SIG-M5 (cell line): ENCODE measurements at regions not wholly inside any gene's neighbourhood (a gene's known extent, or its start where the extent isn't known, plus 50 kb on each side); places are given as distances from the start of the nearest gene placed in this dataset.
"Not testable (repeated sequence)": the region's sequence is repeated elsewhere in the genome, so short reads cannot be mapped to it uniquely, and the experiment has no call there.

Experiments
- DNase-seq: peaks from one replicate; lab custom pipeline; 2025; lab: John Stamatoyannopoulos, UW

- DNase-seq, result no peak
These were observed 593.4 kb upstream of the NR2F2 start for GRCh38 chr15:95737060-95737459.

GRCh38 chr15:95739131-95739530, 591.4 kb upstream of the NR2F2 start:
- no peak for DNase-seq

GRCh38 chr15:95741830-95742229, 588.7 kb upstream of the NR2F2 start:
- no peak for DNase-seq

GRCh38 chr15:95742256-95742655, 588.2 kb upstream of the NR2F2 start:
- no peak for DNase-seq

- DNase-seq, result no peak
These were observed 587.7 kb upstream of the NR2F2 start for GRCh38 chr15:95742836-95743235.

GRCh38 chr15:95757171-95757570, 573.3 kb upstream of the NR2F2 start:
- DNase-seq, result no peak

- DNase-seq, result no peak
These were observed 572.0 kb upstream of the NR2F2 start for GRCh38 chr15:95758451-95758850.

GRCh38 chr15:95758851-95759250, 571.6 kb upstream of the NR2F2 start:
- DNase-seq, result no peak

GRCh38 chr15:95760508-95760907, 570.0 kb upstream of the NR2F2 start:
- no peak for DNase-seq

GRCh38 chr15:95761501-95762165, 568.9 kb upstream of the NR2F2 start:
- DNase-seq, result no peak

- no peak for DNase-seq
These were observed 567.1 kb upstream of the NR2F2 start for GRCh38 chr15:95763426-95763825.

GRCh38 chr15:95765161-95765560, 565.3 kb upstream of the NR2F2 start:
- DNase-seq, result no peak

GRCh38 chr15:95770196-95770595, 560.3 kb upstream of the NR2F2 start:
- no peak for DNase-seq

- DNase-seq, result no peak
These were observed 557.5 kb upstream of the NR2F2 start for GRCh38 chr15:95772982-95773381.

GRCh38 chr15:95784508-95784907, 546.0 kb upstream of the NR2F2 start:
- no peak for DNase-seq

- DNase-seq, result not testable (repeated sequence)
These were observed 545.2 kb upstream of the NR2F2 start for GRCh38 chr15:95785276-95785675.

GRCh38 chr15:95793231-95793630, 537.3 kb upstream of the NR2F2 start:
- no peak for DNase-seq

- no peak for DNase-seq
These were observed 535.1 kb upstream of the NR2F2 start for GRCh38 chr15:95795386-95795785.

GRCh38 chr15:95799286-95800200, 531.0 kb upstream of the NR2F2 start:
- DNase-seq, result no peak

GRCh38 chr15:95804484-95804883, 526.0 kb upstream of the NR2F2 start:
- no peak for DNase-seq

- DNase-seq, result no peak
These were observed 518.0 kb upstream of the NR2F2 start for GRCh38 chr15:95812491-95812890.

- DNase-seq, result no peak
These were observed 515.6 kb upstream of the NR2F2 start for GRCh38 chr15:95814908-95815307.

- DNase-seq, result no peak
These were observed 513.9 kb upstream of the NR2F2 start for GRCh38 chr15:95816591-95816990.
